ENCODE measurements at regions not wholly inside any gene's neighbourhood (a gene's known extent, or its start where the extent isn't known, plus 50 kb on each side); places are given as distances from the start of the nearest gene placed in this dataset.
A peak's percentile ranks its signal among the peaks of the same experiment; 100 is the strongest.
"Not testable (repeated sequence)": the region's sequence is repeated elsewhere in the genome, so short reads cannot be mapped to it uniquely, and the experiment has no call there.

DNA sequence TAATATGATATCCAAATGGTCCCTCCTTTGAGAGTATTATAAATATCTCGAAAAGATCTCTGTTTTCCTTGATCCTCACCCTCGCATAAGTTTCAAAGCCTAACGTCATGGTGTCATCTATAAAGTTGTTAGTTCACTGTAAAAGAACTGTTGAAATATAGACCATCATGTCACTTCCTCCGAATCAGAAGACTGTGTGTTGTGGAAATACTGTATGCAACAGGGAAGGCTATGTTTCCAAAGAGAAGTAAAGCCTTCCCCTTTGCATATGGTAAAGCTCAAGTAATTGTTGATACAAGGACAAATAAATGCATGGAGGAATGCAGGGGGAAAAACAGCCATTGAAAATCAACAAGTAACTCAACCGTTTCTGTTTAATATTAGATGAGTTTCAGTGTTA is 125.9 kb downstream of the ZNF365 start:
- not testable (repeated sequence) for DNase-seq

DNA sequence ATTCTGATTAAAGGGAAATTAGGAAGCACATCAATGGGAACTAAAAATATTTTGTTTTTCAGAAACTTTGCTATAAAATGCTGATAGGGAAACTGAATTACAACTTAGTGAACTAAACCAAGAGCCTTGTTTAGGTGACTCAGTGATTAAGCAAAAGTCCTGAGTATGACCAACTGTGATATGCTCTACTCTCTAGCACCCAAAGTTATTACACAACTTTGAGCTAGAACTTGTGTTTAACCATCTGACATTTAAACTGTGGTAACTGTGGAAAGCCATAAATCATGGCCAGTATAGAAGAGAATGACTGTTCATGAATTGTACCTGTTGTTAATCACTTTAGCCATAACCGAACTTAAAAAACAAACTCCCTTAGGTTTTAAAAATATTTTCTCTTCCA is 127.4 kb downstream of the ZNF365 start:
- no peak for DNase-seq

DNA sequence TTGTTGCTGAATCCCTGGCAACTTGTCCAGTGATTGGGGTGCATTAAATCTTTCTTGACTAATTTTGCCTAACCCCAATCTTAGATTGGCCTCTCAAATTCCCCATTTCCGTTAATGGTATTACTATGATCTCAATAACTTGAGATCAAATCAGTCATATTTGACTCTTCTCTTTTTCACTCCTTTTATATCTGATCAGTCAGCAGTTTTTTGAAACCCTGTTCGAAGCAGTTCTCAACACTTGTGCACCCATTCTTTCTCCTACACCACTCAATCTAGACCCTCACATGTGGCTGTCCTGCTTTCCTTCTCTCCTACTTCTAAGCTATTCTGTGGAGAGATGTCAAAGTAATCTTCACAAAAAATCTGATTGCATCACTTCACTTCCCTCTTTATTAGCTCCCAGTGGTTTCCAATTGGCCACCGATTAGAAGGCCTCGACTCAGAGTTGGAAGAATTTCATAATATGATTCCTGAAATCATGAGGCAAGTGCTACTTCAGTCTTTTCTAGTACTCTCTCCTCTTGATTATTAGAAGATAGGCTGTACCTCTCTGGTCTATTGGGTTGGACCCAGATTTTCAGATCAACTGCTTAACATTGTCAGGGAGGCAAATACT is 128.9 kb downstream of the ZNF365 start:
- DNase-seq = no peak

DNA sequence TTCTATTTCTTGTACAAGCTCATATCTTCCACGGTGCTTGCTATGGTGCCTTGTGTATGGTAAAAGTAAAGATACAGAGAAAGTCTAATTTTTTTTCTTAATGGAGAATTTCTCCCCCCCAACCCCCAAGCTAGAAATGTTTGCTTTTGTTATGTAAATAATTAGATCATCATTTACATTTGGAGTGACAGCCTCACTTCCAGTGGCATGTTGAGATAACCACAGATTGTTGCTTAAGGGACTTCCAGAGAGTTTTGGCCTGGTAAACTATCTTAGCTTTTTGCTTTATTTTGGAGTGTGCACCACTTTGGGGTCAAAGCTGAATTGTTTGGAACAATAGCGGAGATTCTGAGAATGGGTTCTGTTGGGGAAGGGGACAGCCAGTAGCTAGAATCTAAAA is 129.7 kb downstream of the ZNF365 start:
- no peak for DNase-seq

DNA sequence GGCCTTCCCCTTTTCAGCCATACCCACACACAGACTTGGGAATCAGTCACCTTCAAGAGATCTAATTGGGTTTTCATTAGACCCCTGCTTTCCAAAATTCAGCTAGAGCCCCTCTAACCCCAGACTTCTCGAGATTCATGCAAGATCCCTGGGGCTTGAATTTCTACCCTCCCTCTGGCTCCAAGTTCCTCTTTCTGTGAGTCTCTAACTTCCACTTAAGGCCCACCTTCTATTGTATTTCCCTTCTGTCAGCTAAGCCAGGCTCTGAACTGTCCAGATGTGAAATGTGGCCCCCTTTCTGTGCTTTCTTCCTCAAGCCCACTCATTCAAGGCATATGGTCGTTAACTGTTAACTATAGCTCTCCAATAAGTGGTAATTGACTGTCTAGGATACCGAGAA is 132.2 kb downstream of the ZNF365 start:
- no peak for DNase-seq

DNA sequence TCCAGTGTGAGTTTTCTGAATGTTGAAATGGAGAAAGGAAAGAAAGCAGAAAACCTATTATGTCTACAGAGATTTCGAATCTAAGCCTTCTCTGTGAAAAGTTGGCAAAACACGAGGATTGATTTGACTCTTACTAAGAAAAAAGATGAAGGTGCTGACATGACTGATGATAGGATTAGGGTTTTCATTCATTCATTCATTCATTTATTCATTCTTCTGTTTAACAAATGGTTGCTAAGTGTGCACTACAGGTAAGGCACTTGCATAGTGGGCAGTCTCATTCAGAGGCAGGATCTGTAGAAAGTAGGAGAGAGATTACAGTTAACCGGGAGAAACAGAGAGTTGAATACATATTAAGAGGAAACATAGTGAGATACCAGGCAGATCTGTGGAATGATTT is 137.1 kb downstream of the ZNF365 start:
- no peak for DNase-seq

DNA sequence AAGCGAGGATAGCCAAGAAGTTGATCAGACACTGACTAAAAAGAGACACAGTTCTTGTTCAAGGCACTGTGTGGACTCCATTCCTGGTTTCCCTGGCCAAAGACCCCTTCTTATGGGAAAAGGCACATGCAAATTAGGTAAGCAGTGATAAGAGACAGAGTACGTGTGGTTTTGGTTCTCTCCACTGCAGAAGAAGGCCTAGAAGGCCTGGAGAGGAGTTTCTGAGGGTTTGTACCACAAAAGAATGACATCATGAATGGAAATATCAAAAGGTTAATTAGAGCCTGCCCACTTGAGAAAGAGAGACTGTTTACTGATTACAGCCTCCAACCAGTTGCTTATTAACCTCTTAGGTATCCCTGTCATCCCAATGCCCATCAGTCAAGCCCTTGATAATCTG is 137.5 kb downstream of the ZNF365 start:
- DNase-seq = no peak

DNA sequence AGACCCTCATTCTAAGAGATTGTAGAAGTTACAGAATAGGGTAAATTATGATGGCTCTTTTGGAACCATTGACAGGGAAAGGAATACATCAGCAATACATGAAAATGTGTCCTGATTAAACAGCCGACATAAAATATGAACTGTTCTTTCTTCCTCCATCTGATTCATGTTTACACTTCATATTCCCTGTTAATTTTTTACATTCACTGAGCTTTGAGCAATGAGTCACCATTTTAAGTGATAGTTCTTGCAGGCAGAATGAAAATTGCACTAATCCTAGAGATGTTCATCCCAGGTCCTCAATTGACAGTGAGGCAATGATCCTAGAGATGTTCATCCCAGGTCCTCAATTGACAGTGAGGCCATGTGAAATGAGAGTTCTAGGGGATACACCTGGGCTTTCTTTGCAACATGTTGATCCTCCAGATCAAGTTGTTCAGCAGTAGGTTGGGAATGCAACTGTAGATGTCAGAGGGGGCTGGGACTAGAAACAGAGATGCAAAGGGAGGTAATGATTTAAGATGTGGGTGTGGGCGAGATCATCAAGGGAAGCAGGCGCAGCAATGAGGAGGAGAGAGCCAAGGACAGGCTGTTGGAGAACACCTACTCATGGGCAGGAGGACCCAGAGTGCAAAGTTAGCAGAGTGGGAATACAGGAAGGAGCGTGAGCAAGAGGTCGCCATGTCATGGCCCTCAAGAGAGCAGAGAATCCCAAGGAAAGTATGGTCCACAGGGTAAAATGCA is 138.7 kb downstream of the ZNF365 start:
- no peak for DNase-seq

DNA sequence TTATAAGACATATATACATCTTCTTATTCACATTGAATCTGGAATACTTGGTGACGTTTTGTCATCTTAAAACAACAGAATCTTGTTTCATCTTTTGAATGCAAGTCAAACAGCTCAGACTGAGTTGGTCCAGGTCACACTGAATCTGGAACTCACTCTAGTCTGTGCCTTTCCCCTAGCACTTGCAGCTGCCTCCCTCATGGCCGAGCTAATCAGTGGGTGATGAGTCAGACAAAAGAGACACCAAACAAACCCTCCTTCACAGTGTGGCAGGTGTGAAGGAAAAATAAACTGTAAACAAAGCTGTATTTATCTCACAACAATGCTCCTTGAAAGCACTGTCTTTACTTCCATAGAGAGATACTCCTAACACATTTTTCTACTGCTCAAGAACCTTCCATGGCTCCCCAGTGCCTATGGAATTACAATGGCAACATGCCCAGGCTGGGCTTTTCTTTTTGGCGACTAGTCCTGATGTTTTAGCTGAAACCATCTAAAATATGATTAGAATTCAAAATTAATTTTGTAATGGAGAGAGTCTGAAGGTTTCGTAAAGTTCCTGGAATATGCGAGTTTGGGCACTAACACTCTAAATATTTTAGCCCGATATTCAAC is 140.0 kb downstream of the ZNF365 start:
- peak; percentile 43 for DNase-seq

DNA sequence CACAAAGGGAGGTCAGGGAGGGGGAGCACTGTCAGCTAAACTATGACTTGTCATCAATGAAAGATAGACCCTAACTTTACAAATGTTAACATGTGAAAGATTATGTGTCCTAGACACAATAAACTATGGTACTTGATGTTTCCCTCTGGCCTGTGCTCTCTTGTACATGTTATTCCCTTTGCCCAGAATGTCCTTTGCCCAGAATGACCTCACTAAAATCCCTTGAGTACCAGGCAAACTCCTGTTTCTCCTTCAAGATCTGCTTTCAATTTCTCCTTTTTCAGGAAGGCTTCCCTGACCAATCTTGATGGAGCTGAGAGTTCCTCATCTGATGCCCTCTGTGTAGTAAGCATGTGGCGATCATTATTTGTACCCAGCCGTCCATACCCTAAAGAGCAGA is 143.1 kb downstream of the ZNF365 start:
- DNase-seq = no peak

DNA sequence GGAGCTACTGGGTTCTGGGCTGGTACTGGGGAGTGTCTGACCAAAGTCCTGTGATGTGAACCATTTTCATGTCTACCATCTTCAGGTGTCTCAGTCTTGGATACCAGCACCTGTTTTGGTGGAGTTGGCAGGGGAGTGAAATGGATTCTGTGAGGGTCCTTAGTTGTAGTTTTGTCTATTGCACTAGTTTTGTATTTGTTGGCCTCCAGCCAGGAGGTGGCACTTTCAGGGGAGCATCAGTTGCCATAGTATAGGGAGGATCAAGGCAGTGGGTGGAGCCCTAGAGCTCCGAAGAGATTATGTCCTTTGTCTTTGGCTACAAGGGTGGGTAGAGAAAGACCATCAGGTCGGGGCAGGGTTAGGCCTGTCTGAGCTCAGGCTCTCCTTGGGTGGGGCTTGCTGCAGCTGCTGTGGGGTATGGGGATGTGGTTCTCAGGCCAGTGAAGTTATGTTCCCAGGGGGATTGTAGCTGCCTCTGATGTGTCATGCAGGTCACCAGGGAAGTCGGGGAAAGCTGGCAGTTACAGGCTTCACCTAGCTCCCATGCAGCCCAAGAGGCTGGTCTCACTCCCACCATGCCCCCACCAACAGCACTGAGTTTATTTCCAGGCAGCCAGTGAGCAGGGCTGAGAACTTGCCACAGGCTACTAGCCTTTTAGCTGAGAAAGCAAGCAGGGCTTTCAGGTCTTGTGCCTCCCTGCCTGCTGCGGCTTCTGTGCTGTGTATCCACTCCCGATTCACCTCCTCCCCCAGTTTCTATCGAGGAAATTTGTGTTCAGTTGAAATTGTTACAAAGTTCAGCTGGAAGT is 153.1 kb downstream of the ZNF365 start:
- DNase-seq = no peak

DNA sequence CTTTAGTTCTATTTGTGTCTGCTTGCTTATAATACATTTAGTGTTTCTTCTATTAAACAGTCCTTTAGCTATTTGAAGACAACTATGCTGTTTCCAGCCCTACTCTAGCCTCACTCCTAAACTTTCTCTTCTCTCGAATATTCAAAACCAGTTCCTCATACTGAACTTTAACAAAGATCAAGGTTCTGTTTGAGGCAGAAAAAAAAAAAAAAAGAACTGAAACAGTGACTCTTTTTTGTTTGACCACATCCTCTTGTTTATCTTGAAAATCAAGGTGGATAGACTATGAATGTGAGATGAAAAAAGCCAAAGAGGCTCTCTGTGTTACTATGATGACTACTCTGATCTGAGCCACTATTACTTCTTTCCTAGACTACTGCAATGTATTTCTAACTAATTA is 154.3 kb downstream of the ZNF365 start:
- no peak for DNase-seq

DNA sequence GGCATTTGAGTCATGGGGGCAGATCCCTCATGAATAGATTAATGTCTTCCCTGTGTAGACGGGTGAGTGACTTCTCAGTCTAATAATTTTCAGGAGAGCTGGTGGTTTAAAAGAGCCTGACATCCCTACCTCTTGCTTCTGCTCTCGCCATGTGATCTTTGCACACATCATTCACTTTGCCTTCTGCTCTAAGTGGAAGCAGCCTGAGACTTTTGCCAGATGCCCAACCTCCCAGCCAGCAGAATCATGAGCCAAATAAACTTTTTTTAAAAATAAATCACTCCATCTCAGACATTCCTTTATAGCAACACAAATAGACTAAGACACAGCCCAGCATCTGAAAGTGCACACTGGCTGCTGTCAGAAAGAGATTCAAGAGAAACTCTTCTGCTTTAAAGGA is 155.2 kb downstream of the ZNF365 start:
- no peak for DNase-seq

DNA sequence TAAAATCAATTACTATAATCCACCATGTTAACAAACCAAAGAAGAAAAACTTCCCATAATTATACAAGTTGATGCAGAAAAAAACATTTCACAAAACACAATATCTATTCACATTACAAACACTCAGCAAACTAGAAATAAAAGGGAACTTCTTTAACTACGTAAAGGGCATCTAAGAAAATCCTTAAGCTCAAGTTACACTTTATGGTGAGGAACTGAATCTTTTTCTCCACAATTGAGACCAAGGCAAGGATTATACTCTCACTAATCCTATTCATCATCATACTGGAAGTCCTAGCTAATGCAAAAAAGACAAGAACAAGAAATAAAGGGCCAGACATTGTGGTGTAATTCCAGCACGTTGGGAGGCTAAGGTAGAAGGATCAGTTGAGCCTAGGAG is 159.9 kb downstream of the ZNF365 start:
- DNase-seq = no peak

DNA sequence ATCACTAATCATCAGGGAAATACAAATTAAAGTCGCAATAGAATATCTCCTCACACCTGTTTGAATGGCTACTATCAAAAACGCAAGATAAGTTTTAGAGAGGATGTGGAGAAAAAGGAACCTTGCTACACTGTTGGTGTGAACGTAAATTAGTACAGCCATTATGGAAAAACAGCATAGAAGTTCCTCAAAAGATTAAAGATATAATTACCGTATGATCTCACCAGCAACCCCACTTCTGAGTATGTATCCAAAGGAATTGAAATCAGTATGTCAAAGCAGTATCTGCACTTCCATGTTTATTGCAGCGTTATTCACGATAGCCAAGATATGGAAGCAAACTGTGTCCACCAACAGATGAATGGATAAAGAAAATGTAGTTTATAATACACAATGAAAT is 164.4 kb downstream of the ZNF365 start:
- DNase-seq = no peak

DNA sequence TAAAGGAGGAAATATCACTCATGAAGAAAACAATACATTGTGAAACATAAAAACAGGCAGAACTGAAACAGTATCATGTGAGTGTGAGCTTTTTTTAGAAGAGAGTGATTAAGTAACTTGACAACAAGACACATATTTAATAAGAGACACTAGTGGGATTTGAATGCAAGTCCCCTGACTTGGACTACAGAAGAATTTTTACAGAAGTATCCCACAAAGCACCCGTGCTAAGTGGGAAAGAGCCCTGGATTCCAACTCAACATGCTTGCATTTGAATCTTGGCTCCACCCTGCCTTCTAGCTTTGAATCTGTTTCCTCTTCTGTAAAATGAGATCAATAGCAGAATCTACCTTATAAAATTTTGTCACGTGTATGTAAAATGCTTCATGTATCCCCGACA is 166.2 kb downstream of the ZNF365 start:
- DNase-seq = no peak

DNA sequence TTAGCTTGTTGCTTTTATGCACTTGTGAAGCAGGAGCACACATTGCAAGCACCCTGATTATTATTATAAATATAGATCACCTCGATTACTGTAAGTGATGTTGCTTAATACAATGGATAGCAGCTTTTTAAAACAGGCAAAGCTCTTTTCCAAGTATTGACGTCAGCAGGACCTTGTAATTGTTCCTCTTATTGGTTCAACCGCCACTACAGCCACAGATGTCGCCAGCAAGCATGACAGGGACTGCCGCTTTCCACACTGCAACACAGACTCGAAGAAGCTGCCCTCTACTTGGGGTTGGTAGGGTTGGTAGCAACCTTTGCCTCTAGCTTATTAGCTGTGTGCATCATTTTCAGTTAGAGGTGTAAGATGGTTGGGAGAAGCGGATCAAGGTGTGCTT is 167.6 kb downstream of the ZNF365 start:
- no peak for DNase-seq

DNA sequence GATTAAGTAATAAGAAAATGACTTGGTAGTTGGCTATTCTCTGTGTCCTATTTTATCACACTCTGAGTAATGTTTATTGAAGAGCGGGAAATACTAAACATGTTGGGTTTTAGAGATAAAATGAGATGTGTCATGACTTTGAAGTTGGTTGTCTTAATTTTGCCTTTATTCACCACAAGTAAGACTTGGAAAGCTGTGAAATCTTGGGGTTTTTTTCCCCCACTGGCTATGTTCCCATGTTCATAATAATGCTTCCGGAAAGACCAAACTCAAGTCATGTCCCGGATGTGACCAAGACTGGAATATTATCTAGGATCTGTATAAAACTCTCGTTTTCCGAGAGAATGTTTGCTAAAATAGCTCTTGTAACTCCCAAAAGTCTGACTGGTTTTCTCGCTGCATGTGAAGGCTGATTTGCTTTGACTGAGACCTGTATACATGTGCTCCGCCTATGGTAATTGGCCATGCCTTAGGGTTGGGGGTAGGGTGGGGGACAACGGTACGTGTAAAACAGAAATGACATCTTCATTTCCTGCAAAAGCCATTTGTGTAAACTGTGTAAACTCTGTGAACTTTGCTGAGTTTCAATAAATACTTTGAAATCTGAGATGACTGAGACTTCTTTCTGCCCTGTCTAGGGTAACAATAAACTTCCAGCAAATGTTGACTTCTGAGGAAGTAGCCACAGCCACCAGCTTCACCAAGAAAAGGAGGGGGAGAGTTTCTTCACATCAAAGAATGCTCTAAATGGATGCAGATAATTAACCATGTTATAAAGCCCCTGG is 169.6 kb downstream of the ZNF365 start:
- DNase-seq = no peak

DNA sequence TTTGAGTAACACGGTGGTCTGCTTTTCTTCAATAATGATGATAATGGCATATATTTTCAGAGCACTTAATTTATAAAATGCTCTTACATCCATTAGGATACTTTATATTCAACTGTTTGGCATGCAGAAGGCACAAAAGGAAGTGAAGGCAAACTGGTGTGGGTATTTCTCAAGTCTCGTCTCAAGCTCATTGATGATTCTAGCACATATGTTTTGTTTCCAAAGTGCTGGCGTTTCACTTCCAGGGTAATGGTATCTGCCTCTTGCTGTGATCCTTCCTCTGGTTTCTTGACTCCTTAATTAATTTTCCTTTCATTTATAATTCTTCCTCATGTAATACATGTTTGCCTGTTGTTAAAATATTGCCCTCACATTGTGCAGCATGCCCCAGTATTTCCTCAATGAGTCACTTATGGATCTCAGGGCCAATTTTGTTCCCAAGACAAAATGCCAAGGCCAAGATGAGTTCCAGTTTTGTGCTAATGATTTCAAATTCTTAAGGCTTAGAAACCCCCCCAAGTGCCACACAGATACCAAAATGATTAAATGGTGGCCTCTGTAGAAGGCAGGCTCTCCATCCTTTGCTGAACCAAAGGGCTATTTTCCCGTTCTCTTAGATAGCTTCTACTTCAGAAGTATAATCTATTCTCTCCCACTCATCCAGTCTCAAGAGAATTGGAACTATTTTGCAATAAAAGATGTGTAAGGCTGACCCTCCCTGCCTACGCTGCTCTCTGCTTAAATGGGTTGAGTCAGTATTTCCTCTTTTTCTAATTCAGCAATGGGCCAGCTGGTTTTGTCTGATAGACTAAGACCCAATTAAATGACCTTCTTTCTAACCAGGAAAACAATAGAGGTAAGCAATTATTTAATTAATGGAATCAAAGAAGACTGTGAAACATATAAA is 171.2 kb downstream of the ZNF365 start:
- no peak for DNase-seq

DNA sequence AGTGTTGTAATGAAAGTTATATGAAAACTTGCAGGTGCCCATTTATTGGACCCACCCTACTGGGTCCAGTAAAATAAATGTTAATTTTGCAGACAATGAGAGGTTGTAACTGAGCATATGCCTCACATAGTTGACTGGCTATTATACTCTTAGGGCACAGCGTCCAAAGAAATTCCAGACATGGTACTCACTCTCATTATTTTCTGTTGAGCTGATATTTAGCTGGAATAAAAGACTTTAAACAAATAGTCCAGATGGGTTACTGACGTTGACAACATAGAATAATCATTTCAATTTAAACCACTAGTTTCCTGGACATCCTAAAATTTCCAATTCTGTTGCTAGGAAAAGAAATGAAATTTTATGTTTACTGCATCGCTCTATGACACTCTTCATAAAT is 174.5 kb downstream of the ZNF365 start:
- no peak for DNase-seq

DNA sequence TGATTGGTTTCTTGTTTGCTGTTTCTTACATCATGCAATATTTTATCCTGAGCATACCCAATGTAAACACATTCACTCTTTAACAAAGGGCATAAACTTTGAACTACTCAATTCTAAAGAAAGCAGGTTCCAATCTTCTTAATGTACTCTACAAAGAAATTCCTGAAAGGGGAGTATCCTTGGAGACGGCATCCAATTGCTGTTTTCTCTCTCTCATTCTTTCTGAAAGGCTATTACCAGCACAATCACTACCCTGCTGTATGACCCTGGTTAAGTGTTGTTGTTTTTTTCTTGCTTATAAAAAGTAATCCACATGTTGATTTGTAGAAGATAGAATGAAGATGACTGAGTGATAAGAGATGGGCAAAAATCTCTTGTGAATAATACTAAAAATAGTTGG is 176.0 kb downstream of the ZNF365 start:
- DNase-seq = no peak
